ENCODE measurements at regions not wholly inside any gene's neighbourhood (a gene's known extent, or its start where the extent isn't known, plus 50 kb on each side); places are given as distances from the start of the nearest gene placed in this dataset.
"Not testable (repeated sequence)": the region's sequence is repeated elsewhere in the genome, so short reads cannot be mapped to it uniquely, and the experiment has no call there.

DNA sequence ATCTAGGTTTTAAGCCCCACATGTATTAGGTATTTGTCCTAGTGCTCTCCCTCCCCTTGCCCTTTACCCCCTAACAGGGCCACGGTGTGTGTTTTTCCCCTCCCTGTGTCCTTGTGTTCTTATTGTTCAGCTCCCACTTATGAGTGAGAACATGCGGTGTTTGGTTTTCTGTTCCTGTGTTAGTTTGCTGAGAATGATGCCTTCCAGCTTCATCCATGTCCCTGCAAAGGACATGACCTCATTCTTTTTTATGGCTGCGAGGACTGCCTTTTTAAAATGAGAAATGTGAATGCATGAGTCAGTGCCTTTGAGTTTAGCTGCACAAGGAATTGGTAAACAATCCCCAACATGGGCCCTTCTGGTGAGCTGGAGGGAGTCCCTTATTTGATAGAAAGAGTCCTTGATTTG is 88.4 kb upstream of the EIF5 start (continued):
- TF ChIP-seq, protein P1, sequence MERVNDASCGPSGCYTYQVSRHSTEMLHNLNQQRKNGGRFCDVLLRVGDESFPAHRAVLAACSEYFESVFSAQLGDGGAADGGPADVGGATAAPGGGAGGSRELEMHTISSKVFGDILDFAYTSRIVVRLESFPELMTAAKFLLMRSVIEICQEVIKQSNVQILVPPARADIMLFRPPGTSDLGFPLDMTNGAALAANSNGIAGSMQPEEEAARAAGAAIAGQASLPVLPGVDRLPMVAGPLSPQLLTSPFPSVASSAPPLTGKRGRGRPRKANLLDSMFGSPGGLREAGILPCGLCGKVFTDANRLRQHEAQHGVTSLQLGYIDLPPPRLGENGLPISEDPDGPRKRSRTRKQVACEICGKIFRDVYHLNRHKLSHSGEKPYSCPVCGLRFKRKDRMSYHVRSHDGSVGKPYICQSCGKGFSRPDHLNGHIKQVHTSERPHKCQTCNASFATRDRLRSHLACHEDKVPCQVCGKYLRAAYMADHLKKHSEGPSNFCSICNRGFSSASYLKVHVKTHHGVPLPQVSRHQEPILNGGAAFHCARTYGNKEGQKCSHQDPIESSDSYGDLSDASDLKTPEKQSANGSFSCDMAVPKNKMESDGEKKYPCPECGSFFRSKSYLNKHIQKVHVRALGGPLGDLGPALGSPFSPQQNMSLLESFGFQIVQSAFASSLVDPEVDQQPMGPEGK (CRISPR knock-in tag; IDR thresholded peaks at IDR 0.05): peak; percentile 62; the same call in 1 of the 2 replicates
- TF ChIP-seq SOX6 (IDR thresholded peaks at IDR 0.05); EP300 (CRISPR knock-in tag; IDR thresholded peaks at IDR 0.05; ENCODE audit: borderline replicate concordance): not testable (repeated sequence)
- TF ChIP-seq SOX6 (CRISPR knock-in tag; IDR thresholded peaks at IDR 0.05) (peak; percentile 85), ZBTB21 (CRISPR knock-in tag; IDR thresholded peaks at IDR 0.05) (0 out of 2 replicates have a peak, but pooled peaks have one; percentile 42), PPARG (CRISPR knock-in tag; conservative IDR thresholded peaks at IDR 0.05) (peak; percentile 60; the same call in 1 of the 2 replicates), ZBTB7B (CRISPR knock-in tag; IDR thresholded peaks at IDR 0.05) (0 out of 2 replicates have a peak, but pooled peaks have one; percentile 41), POGZ (CRISPR knock-in tag; IDR thresholded peaks at IDR 0.05) (0 out of 2 replicates have a peak, but pooled peaks have one; percentile 11), GATAD2A (CRISPR knock-in tag; IDR thresholded peaks at IDR 0.05) (peak; percentile 70), FOXK2 (IDR thresholded peaks at IDR 0.05) (peak; percentile 35; the same call in 1 of the 2 replicates), ZFX (CRISPR knock-in tag; IDR thresholded peaks at IDR 0.05; ENCODE audit: low read depth) (peak; percentile 8; the same call in 1 of the 2 replicates), PITX1 (CRISPR knock-in tag; IDR thresholded peaks at IDR 0.05) (peak; percentile 58; the same call in 1 of the 2 replicates), SOX5 (CRISPR knock-in tag; IDR thresholded peaks at IDR 0.05; ENCODE audit: borderline replicate concordance) (peak; percentile 89), EP300 (IDR thresholded peaks at IDR 0.05; ENCODE audit: low read depth in 2 of 2, low read length in 2 of 2) (peak in 1 of 2 experiments; percentile 40; a peak in 2 of 4 replicates), FOSL2 (CRISPR knock-in tag; IDR thresholded peaks at IDR 0.05) (peak; percentile 72), SIX1 (CRISPR knock-in tag; IDR thresholded peaks at IDR 0.05; ENCODE audit: borderline replicate concordance) (peak; percentile 43; the same call in 1 of the 2 replicates), NCOA2 (CRISPR knock-in tag; IDR thresholded peaks at IDR 0.05) (0 out of 2 replicates have a peak, but pooled peaks have one; percentile 27), ZNF614 (CRISPR knock-in tag; IDR thresholded peaks at IDR 0.05; ENCODE audit: borderline replicate concordance) (0 out of 2 replicates have a peak, but pooled peaks have one; percentile 36)
- TF ChIP-seq, protein P2, sequence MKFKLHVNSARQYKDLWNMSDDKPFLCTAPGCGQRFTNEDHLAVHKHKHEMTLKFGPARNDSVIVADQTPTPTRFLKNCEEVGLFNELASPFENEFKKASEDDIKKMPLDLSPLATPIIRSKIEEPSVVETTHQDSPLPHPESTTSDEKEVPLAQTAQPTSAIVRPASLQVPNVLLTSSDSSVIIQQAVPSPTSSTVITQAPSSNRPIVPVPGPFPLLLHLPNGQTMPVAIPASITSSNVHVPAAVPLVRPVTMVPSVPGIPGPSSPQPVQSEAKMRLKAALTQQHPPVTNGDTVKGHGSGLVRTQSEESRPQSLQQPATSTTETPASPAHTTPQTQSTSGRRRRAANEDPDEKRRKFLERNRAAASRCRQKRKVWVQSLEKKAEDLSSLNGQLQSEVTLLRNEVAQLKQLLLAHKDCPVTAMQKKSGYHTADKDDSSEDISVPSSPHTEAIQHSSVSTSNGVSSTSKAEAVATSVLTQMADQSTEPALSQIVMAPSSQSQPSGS (CRISPR knock-in tag; IDR thresholded peaks at IDR 0.05): peak; percentile 63
- TF ChIP-seq, protein P3, sequence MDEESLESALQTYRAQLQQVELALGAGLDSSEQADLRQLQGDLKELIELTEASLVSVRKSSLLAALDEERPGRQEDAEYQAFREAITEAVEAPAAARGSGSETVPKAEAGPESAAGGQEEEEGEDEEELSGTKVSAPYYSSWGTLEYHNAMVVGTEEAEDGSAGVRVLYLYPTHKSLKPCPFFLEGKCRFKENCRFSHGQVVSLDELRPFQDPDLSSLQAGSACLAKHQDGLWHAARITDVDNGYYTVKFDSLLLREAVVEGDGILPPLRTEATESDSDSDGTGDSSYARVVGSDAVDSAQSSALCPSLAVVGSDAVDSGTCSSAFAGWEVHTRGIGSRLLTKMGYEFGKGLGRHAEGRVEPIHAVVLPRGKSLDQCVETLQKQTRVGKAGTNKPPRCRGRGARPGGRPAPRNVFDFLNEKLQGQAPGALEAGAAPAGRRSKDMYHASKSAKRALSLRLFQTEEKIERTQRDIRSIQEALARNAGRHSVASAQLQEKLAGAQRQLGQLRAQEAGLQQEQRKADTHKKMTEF (CRISPR knock-in tag; IDR thresholded peaks at IDR 0.05): peak; percentile 52; the same call in 1 of the 2 replicates
- TF ChIP-seq, protein P4, sequence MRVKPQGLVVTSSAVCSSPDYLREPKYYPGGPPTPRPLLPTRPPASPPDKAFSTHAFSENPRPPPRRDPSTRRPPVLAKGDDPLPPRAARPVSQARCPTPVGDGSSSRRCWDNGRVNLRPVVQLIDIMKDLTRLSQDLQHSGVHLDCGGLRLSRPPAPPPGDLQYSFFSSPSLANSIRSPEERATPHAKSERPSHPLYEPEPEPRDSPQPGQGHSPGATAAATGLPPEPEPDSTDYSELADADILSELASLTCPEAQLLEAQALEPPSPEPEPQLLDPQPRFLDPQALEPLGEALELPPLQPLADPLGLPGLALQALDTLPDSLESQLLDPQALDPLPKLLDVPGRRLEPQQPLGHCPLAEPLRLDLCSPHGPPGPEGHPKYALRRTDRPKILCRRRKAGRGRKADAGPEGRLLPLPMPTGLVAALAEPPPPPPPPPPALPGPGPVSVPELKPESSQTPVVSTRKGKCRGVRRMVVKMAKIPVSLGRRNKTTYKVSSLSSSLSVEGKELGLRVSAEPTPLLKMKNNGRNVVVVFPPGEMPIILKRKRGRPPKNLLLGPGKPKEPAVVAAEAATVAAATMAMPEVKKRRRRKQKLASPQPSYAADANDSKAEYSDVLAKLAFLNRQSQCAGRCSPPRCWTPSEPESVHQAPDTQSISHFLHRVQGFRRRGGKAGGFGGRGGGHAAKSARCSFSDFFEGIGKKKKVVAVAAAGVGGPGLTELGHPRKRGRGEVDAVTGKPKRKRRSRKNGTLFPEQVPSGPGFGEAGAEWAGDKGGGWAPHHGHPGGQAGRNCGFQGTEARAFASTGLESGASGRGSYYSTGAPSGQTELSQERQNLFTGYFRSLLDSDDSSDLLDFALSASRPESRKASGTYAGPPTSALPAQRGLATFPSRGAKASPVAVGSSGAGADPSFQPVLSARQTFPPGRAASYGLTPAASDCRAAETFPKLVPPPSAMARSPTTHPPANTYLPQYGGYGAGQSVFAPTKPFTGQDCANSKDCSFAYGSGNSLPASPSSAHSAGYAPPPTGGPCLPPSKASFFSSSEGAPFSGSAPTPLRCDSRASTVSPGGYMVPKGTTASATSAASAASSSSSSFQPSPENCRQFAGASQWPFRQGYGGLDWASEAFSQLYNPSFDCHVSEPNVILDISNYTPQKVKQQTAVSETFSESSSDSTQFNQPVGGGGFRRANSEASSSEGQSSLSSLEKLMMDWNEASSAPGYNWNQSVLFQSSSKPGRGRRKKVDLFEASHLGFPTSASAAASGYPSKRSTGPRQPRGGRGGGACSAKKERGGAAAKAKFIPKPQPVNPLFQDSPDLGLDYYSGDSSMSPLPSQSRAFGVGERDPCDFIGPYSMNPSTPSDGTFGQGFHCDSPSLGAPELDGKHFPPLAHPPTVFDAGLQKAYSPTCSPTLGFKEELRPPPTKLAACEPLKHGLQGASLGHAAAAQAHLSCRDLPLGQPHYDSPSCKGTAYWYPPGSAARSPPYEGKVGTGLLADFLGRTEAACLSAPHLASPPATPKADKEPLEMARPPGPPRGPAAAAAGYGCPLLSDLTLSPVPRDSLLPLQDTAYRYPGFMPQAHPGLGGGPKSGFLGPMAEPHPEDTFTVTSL (CRISPR knock-in tag; IDR thresholded peaks at IDR 0.05; ENCODE audit: borderline replicate concordance): peak; percentile 31; the same call in 1 of the 2 replicates

Measured in HepG2 (cell line).